NOMO-1 (cell line): ENCODE measurements at regions not wholly inside any gene's neighbourhood (a gene's known extent, or its start where the extent isn't known, plus 50 kb on each side); places are given as distances from the start of the nearest gene placed in this dataset.

Experiments
- DNase-seq, 2 experiments: peaks; one replicate each; lab custom pipeline; 2025; ENCODE audit not compliant: unreplicated experiment in 2 of 2; lab: John Stamatoyannopoulos, UW

DNA sequence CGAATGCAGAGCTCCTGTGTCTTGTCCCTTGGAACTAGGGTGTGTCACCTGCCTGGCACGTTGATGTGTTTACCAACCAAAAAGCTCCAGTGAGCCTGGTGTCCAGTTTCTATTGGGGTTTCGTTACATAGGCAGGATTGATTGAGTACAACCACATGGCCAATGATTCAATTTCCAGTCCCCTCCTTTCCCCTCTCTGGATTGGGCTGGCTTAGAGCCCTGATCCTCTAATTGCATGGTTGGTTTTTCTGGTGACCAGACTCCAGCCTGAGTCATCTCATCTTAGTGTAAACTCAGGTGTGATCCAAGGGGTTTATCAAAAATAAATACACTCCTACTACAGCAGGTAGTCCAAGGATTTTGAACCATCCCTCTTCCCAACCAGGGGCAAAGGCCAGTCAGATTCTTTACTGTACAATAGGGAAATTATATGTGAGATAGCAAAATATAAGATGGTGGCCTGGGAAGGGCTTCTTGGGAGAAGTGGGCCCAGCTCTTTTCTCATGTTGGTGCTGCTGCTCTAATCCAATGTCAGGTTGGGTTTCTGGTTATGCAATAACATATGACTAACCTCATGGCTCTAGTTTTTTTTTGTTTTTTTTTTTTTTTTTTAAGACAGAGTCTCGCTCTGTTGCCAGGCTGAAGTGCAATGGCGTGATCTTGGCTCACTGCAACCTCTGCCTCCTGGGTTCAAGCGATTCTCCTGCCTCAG, 64.7 kb upstream of the MGAT5 start:
- DNase-seq: no peak

DNA sequence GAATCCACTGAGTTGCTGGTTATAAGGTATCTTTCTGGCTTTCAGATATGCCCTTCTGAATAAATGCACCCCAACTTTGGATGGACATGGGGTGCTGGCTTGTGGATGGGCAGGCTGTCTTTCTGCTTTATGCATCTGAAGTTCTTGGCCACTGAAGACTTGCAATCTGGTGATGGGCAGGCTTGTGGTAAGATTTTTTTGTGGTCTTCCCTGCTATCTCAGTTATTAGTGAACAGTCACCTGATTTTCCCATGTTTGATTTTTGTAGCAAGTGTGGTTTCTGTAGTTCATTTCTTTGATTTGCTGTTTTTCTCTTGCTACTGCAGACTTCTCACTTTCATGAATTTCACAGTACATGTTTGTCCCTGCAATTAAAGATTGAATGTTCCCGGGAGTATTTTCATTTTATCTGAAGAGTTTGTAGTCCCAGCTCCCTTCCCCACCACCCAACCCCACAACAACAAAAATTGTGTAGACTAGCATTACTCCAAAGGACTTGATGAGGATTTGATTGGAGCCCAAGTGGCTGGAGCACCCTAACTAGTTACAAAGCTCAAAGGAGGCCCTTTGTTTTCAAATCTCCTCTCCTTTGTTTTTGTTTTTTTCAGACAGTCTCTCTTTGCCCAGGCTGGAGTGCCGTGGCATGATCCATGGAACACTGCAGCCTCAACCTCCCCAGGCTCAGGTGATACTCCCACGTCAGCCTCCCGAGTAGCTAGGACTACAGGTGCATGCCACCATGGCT, 63.6 kb upstream of the MGAT5 start:
- DNase-seq: no peak

DNA sequence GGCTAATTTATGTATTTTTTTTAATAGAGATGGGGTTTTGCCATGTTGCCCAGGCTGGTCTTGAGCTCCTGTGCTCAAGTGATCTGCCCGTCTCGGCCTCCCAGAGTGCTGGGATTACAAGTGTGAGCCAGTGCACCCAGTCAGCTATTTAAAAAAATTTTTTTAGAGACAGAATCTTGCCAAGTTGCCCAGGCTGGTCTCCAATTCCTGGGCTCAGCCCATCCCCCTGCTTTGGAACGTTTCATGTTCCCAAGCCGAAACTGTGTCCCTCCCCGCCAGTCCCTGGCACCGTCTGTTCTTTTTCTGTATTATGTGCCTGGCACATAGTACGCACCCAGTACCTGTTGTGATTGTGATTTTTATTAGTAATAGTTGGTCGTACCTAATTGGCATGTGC, 63.1 kb upstream of the MGAT5 start:
- DNase-seq: no peak

DNA sequence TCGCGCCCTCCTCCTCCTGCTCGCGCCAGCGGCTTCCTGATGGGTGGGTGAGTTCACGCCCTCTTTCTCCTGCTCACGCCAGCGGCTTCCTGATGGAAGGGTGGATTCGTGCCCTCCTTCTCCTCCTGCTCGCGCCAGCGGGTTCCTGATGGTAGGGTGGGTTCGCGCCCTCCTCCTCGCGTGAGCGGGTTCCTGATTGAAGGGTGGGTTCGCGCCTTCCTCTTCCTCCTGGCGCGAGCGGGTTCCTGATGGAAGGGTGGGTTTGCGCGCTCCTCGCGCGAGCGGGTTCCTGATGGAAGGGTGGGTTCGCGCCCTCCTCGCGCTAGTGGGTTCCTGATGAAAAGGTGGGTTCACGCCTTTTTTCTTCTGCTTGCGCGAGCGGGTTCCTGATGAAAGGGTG, 62.0 kb upstream of the MGAT5 start:
- no peak for DNase-seq

DNA sequence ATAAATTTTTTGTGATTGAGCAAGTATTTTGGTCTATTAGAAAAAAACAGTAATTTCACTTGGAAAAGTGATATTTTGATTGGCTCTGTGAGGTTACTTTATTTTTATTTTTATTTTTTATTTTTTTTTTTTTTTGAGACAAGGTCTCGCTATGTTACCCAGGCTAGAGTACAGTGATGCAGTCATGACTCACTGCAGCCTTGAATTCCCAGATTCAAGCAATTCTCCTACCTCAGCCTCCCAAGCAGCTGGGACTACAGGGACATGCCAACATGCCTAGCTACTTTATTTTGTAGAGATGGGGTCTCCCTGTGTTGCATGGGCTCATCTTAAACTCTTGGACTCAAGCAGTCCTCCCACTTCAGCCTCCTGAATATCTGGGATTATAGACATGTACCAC, 60.9 kb upstream of the MGAT5 start:
- no peak for DNase-seq

DNA sequence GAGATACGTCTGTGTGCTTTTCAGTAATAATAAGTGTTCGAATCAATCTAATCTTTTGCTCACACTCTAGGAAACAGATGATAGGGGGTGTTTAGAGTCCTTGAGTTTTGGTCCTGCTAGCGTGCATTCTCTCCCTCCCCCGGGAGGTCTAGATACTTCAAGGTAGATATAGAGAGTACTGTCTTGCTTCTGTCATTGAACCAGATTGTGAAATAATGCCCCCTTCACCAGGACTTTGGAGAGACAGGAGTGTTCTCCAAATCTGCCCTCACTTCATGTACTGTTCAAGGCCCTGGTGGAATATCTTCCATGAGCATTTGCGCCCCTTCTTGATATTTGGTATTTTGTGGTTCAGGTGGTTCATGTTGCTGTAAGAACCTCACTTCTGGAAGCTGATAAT, 59.4 kb upstream of the MGAT5 start:
- no peak for DNase-seq

DNA sequence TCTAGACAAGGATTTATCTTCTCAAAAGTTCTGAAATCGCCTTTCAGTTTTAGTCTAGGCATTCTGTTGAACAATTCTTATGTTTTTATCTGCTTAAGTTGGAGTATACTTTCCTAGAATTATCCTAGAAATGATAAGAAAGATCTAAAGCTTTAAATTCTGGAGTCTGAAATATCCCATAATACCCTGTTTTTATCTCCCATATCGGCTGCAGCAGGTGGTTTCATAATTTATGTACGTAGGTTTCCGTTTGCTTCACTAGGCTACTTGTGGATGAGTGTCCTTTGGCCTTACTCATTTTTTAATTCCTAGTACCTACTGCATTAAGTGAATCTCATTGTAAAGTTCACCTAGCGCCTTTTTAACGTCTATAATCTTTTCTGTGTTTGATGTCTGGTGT, 58.5 kb upstream of the MGAT5 start:
- DNase-seq: no peak

DNA sequence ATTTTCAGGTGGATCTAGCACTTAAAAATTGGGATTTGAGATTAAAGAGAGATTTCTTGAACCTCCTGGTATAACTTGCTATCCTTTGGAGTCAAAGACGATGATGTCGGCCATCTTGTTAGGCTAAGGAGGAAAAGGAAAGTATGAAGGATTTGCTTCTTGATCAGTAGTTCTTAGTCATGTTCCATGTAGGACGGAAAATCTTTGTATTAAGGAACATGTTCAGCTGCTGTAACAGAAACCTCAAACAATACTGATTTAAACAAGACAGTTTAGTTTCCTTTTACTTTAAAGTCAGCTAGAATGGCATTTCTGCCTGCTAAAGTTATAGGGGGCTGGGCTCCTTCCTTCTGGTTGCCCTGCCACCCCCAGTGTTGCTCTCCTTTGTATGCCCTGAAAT, 56.4 kb upstream of the MGAT5 start:
- DNase-seq: no peak

DNA sequence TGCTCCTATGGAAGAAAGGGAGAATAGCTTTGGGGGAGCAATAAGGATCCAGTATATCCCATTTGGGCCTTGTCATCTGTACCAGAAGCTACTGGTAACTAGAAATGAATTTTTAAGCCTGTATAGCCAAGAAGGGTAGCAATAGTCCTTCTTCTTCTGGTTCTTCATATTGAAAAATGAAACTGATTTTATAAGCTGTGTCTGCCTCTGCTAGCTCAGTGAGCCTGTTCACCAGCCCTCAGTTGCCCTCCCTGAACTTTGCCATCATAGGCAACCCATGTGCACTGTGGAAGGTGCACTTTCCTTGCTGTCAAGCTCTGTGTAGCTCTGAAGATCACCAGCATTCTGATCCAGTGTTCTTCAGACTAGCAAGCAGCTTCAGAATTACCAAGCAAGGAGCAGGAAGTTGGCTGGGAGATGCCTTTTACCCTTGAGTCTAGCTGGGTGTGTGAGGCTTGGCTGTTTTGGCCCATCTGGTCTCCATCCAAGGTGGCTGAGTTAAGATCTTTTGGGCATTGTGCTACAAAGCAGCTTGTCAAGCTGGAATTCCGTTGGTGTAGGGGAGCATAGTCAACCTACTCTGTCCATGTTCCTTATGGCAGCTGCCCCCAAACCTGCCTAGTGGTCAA, 55.8 kb upstream of the MGAT5 start:
- DNase-seq: no peak

DNA sequence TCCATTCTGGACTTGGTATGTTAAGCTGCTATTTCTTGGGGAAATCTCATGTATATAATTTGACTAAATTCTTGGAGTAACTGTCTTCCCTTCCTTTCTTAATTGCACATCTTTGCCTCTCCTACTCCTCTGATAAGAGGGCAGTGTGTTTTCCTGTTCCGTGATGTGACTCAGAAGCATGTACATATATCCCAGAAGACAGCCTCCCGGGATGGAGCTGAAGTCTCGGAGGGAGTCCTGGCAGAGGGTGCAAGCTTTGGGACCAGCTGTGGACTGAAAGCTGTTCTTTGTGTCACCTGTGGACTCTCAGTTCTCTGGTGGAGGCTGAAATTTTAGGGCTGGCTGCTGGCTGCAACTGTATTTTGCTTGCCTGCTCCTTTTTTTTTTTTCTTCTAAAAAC, 54.7 kb upstream of the MGAT5 start:
- no peak for DNase-seq

DNA sequence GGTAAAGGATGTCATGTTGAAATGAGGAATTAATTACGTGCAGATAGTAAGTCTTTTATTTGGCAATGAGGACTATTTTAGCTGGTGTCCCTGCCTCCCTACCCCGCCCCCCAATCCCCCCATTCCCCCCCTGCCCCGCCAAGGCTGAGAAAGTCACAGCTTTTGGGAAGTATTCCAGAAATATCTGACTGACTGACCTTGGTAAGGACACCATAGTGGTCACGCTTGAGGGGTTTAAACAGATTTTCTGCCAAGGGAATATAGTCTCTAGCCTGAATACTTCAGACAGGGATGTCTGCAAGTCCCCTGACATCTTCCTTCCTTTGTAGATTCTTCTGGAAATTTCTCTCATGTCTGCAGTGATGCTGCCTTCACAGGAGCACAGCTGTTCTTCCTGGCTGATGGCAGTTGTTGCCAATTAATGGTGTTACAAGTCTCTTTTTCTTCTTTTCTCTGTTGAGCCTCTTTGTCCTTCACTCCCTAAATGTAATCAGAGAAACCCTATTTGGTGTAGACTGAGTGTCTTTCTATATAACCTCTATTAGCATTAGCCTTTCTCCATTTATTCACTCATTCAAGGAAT, 53.7 kb upstream of the MGAT5 start:
- no peak for DNase-seq

DNA sequence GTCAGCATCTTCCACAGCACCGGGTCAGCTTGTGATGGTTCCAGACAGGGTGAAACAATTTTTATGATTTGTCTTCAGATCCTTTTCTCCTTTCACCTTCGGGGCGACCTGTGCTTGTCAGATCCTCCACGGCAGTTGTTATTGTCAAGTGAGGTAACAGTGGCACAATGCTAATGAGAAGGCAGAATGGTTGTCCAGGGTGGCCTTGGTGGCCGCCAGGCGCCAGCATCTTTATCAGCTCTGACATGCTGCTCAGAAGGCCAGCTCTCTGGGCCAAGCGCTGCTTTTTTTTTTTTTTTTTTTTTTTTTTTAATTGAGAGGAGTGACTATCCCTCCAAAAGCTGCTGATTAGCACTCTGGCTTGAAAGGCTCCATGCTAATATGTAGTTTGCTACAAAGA, 52.3 kb upstream of the MGAT5 start:
- no peak for DNase-seq

DNA sequence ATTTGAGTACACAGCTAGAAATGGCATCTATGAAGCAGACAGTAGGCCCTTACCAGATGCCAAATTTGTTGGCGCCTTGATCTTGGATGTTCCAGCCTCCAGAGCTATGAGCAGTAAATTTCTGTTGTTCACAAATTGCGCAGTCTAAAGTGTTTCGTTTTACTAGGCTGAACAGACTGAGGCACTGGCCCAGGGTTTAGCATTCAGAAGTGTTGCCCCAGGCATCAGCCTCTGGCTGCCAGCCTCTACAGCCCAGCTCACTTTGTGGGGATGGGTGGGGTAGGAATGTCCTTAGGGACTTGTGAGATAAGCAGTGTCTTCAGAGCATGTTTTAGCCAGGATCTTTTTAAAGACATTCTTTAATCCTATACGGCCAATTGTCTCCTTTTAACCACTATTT, 51.5 kb upstream of the MGAT5 start:
- no peak for DNase-seq

DNA sequence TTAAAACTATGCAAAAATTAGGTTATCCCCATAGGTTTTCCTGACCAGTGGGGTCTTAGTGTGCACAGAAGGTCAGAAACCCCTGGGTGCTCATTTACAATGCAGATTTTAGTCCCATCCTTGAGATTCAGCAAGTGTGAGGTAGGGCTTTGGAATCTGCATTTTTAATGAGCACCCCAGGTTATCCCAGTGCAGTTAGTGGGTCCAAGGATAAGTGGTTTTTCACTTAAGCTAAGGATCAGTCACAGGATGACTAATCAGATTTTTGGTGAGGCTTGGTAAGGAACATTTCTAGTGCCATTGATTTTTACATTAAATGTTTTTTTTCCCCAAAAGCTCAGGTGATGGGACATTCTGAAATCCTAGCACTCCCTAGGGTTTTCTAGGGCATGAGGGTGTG, 50.7 kb upstream of the MGAT5 start:
- DNase-seq: no peak
